Loucy (cell line): ENCODE measurements at regions not wholly inside any gene's neighbourhood (a gene's known extent, or its start where the extent isn't known, plus 50 kb on each side); places are given as distances from the start of the nearest gene placed in this dataset.

Source experiments
- EZH2phosphoT487 ChIP-seq: fragments of 200-600 bp; IDR thresholded peaks from 2 replicates; pipeline ENCODE4 v1.6.1; 2018; ENCODE audit warnings: antibody characterized with exemption, mild to moderate bottlenecking, moderate library complexity, borderline replicate concordance
- TF ChIP-seq, protein P1 (sequence below): fragments of 200-600 bp; sonication (generic); conservative IDR thresholded peaks from 2 replicates; pipeline ENCODE4 v1.5.1; 2014; ENCODE audit warnings: mild to moderate bottlenecking, antibody characterized with exemption, low read length

DNA sequence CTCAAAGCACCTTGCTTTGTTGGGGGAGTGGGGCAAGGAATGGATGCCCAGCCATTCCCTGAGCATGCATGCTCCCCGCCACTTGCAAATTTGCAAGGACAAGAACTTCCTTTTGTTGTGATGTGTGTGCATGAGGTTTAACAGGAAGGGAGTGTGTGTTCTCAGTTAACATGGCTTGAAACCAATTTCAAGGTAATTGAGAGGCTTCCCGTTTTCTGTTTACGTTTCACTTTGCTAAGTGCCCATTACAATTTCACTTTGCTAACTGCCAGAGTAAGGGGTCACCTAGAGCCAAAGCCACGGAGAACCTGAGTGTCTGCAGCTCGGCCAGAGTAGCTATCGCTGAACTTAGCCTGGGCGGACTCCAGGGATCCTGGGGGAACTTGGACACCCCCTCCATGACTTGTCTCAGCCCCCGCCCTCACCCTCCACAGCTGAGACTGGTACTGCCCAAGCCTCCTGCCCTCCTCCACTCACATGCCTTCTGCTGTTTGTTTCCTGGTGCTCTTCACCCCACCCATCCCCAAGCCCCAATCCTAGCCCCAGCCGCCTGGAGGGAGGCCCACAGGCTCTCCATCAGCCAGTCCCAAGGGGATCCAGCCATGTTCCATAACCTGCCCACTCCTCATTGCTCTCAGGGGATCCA lies 53.6 kb upstream of the LAPTM4A start:
- TF ChIP-seq, protein P1, sequence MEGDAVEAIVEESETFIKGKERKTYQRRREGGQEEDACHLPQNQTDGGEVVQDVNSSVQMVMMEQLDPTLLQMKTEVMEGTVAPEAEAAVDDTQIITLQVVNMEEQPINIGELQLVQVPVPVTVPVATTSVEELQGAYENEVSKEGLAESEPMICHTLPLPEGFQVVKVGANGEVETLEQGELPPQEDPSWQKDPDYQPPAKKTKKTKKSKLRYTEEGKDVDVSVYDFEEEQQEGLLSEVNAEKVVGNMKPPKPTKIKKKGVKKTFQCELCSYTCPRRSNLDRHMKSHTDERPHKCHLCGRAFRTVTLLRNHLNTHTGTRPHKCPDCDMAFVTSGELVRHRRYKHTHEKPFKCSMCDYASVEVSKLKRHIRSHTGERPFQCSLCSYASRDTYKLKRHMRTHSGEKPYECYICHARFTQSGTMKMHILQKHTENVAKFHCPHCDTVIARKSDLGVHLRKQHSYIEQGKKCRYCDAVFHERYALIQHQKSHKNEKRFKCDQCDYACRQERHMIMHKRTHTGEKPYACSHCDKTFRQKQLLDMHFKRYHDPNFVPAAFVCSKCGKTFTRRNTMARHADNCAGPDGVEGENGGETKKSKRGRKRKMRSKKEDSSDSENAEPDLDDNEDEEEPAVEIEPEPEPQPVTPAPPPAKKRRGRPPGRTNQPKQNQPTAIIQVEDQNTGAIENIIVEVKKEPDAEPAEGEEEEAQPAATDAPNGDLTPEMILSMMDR: no peak
- TF ChIP-seq EZH2phosphoT487: no peak
